H1 (cell line): ENCODE measurements at regions not wholly inside any gene's neighbourhood (a gene's known extent, or its start where the extent isn't known, plus 50 kb on each side); places are given as distances from the start of the nearest gene placed in this dataset.

Source experiments
- CTCF ChIA-PET: fragments of 300-600 bp; sonication (Branson Sonifier 250); formaldehyde crosslinking; loops from one replicate; lab custom pipeline; 2021; ENCODE audit not compliant: partially characterized antibody; lab: Charles Lee
- POLR2A ChIA-PET: fragments of 300-600 bp; sonication (Branson Sonifier 250); formaldehyde crosslinking; loops from one replicate; lab custom pipeline; 2021; ENCODE audit warnings: inconsistent platforms; ENCODE audit not compliant: partially characterized antibody; lab: Charles Lee
- DNase-seq, 2 experiments: peaks; one replicate each; pipeline versions ENCODE4 v3.0.0 to v3.0.0-alpha.2; 2010 to 2022; ENCODE audit warnings: low spot score in 2 of 2, low read depth in 1 of 2, mixed read lengths in 1 of 2
- FAIRE-seq: peaks from 2 replicates; lab custom pipeline; 2011; peaks lifted over from hg19 to GRCh38; lab: Jason Lieb, UNC
- H2AFZ ChIP-seq: 2 replicates; pipeline ENCODE4 v1.8.1; 2012; ENCODE audit warnings: low read length, inconsistent platforms
- H2AK5ac ChIP-seq: 2 replicates; pipeline ENCODE4 v1.6.1; 2013; ENCODE audit warnings: low read depth, low read length
- H2BK120ac ChIP-seq: replicated peaks from 2 replicates; pipeline ENCODE3; 2013; ENCODE audit warnings: low read depth, low read length, inconsistent platforms
- H2BK12ac ChIP-seq: 2 replicates; pipeline ENCODE4 v1.6.1; 2013; ENCODE audit warnings: low read depth, low read length
- H2BK15ac ChIP-seq: 2 replicates; pipeline ENCODE4 v1.6.1; 2013; ENCODE audit warnings: low read length
- H2BK20ac ChIP-seq: 2 replicates; pipeline ENCODE4 v1.6.1; 2013; ENCODE audit warnings: low read length
- H2BK5ac ChIP-seq: 2 replicates; pipeline ENCODE4 v1.6.1; 2013; ENCODE audit warnings: low read depth, low read length
- H3K14ac ChIP-seq: 2 replicates; pipeline ENCODE4 v1.6.1; 2013; ENCODE audit warnings: inconsistent platforms; ENCODE audit not compliant: insufficient read length
- H3K18ac ChIP-seq: 2 replicates; pipeline ENCODE4 v1.6.1; 2013; ENCODE audit warnings: low read length; ENCODE audit errors: extremely low read depth
- H3K23ac ChIP-seq: 2 replicates; pipeline ENCODE4 v1.6.1; 2013; ENCODE audit warnings: inconsistent platforms; ENCODE audit not compliant: insufficient read length
- H3K23me2 ChIP-seq: 2 replicates; pipeline ENCODE4 v1.6.1; 2013; ENCODE audit warnings: low read depth, low read length
- H3K27ac ChIP-seq: 2 replicates; pipeline ENCODE4 v1.6.1; 2011; ENCODE audit warnings: low read depth, low read length, inconsistent platforms
- H3K27me3 ChIP-seq, 4 experiments: replicated peaks in 1 of 4; 1 replicate in 1 of 4; 2 replicates in 3 of 4; pipeline versions ENCODE4 v1.6.1 to v1.8.1; 2011 to 2013; ENCODE audit warnings: low read length in 3 of 4, mild to moderate bottlenecking in 3 of 4, inconsistent platforms in 2 of 4, mixed read lengths in 2 of 4, moderate library complexity in 1 of 4; ENCODE audit not compliant: control insufficient read depth in 3 of 4, insufficient read depth in 3 of 4; ENCODE audit errors: extremely low read depth in 1 of 4
- H3K36me3 ChIP-seq, 4 experiments: 2 replicates each; pipeline versions ENCODE4 v1.6.1 to v1.8.1; 2011 to 2013; ENCODE audit warnings: mild to moderate bottlenecking in 4 of 4, low read length in 3 of 4, moderate library complexity in 2 of 4, control low read depth in 1 of 4, inconsistent platforms in 1 of 4; ENCODE audit not compliant: insufficient read depth in 4 of 4, control insufficient read depth in 2 of 4
- H3K4ac ChIP-seq: replicated peaks from 2 replicates; pipeline ENCODE3; 2013; ENCODE audit warnings: low read length, low read depth, mixed read lengths, inconsistent platforms; ENCODE audit not compliant: insufficient read length
- H3K4me1 ChIP-seq, 4 experiments: replicated peaks in 1 of 4; 1 replicate in 1 of 4; 2 replicates in 3 of 4; pipeline versions ENCODE4 v1.6.1 to v1.8.1; 2011 to 2013; ENCODE audit warnings: low read length in 3 of 4, inconsistent platforms in 2 of 4, mixed read lengths in 1 of 4; ENCODE audit not compliant: insufficient read depth in 4 of 4, control insufficient read depth in 3 of 4
- H3K4me2 ChIP-seq, 2 experiments: 2 replicates each; pipeline versions ENCODE4 v1.6.1 to v1.8.1; 2011 to 2013; ENCODE audit warnings: low read depth in 2 of 2, low read length in 2 of 2, control low read depth in 1 of 2, inconsistent platforms in 1 of 2, mild to moderate bottlenecking in 1 of 2; ENCODE audit not compliant: insufficient read depth in 1 of 2
- H3K4me3 ChIP-seq, 4 experiments: fragments of 200-600, 300-600 bp in 1 of 4; sonication (generic), shearing (Covaris generic), sonication (Bioruptor Twin) in 1 of 4; 2 replicates each; pipeline versions ENCODE4 v1.5.1 to v1.8.1; 2011 to 2016; ENCODE audit warnings: low read length in 4 of 4, low read depth in 3 of 4, control low read depth in 2 of 4, inconsistent platforms in 2 of 4, mild to moderate bottlenecking in 2 of 4, mixed read lengths in 1 of 4, moderate library complexity in 1 of 4; ENCODE audit not compliant: insufficient read depth in 2 of 4; ENCODE audit errors: extremely low read depth in 1 of 4
- H3K56ac ChIP-seq: replicated peaks from 2 replicates; pipeline ENCODE3; 2013; ENCODE audit warnings: low read depth, mild to moderate bottlenecking, mixed read lengths, low read length, inconsistent platforms; ENCODE audit not compliant: insufficient read length
- H3K79me1 ChIP-seq: 2 replicates; pipeline ENCODE4 v1.6.1; 2013; ENCODE audit warnings: low read depth, low read length, control low read depth
- H3K79me2 ChIP-seq, 2 experiments: 2 replicates each; pipeline versions ENCODE4 v1.6.1 to v1.8.1; 2012 to 2013; ENCODE audit warnings: low read length in 2 of 2, mild to moderate bottlenecking in 2 of 2, inconsistent platforms in 1 of 2; ENCODE audit not compliant: insufficient read depth in 2 of 2, control insufficient read depth in 1 of 2
- H3K9ac ChIP-seq, 4 experiments: replicated peaks in 1 of 4; 1 replicate in 1 of 4; 2 replicates in 3 of 4; pipeline versions ENCODE4 v1.6.1 to v1.8.1; 2011 to 2013; ENCODE audit warnings: low read depth in 3 of 4, low read length in 3 of 4, control low read depth in 2 of 4, mild to moderate bottlenecking in 2 of 4, moderate library complexity in 2 of 4, inconsistent platforms in 1 of 4; ENCODE audit errors: extremely low read depth in 1 of 4
- H3K9me3 ChIP-seq, 2 experiments: 2 replicates each; pipeline versions ENCODE4 v1.6.1 to v1.8.1; 2012 to 2013; ENCODE audit warnings: mild to moderate bottlenecking in 2 of 2, moderate library complexity in 2 of 2, control low read depth in 1 of 2, inconsistent platforms in 1 of 2, low read depth in 1 of 2, low read length in 1 of 2, mixed read lengths in 1 of 2; ENCODE audit not compliant: insufficient read depth in 2 of 2
- H4K20me1 ChIP-seq, 2 experiments: replicated peaks in 1 of 2; 2 replicates each; pipeline versions ENCODE3 to v1.8.1; 2011 to 2013; ENCODE audit warnings: inconsistent platforms in 2 of 2, low read length in 2 of 2, mild to moderate bottlenecking in 1 of 2; ENCODE audit not compliant: insufficient read depth in 2 of 2, control insufficient read depth in 1 of 2
- H4K5ac ChIP-seq: 2 replicates; pipeline ENCODE4 v1.6.1; 2013; ENCODE audit warnings: low read length, low read depth, mixed read lengths, inconsistent platforms; ENCODE audit not compliant: insufficient read length
- H4K8ac ChIP-seq: 2 replicates; pipeline ENCODE4 v1.8.0; 2013; ENCODE audit warnings: mild to moderate bottlenecking, moderate library complexity, low read length, inconsistent platforms; ENCODE audit not compliant: insufficient read depth; ENCODE audit errors: extremely low read depth
- H4K91ac ChIP-seq: replicated peaks from 2 replicates; pipeline ENCODE3; 2013; ENCODE audit warnings: low read length, mixed read lengths, inconsistent platforms; ENCODE audit not compliant: insufficient read length
- ATF3 ChIP-seq: IDR thresholded peaks from 2 replicates; pipeline ENCODE4 v1.6.1; 2011; ENCODE audit warnings: low read depth, mild to moderate bottlenecking, low read length; ENCODE audit not compliant: insufficient read depth
- CBX5 ChIP-seq: fragments of 300-800, 300-1000 bp; sonication (generic); IDR thresholded peaks from 2 replicates; pipeline ENCODE4 v1.7.1; 2016; ENCODE audit warnings: antibody characterized with exemption, low read length, low read depth
- CTBP2 ChIP-seq: IDR thresholded peaks from 2 replicates; pipeline ENCODE4 v1.7.0; 2011; ENCODE audit warnings: borderline replicate concordance, mild to moderate bottlenecking, moderate library complexity, mixed read lengths, low read length; ENCODE audit not compliant: insufficient read depth, insufficient read length
- E2F6 ChIP-seq: IDR thresholded peaks from 2 replicates; pipeline ENCODE4 v1.6.1; 2012; ENCODE audit warnings: inconsistent platforms
- EP300 ChIP-seq, 2 experiments: IDR thresholded peaks; 1 replicate in 1 of 2; 2 replicates in 1 of 2; pipeline ENCODE4 v1.6.1; 2011 to 2012; ENCODE audit warnings: low read depth in 2 of 2, low read length in 2 of 2, mild to moderate bottlenecking in 2 of 2, borderline replicate concordance in 1 of 2, inconsistent platforms in 1 of 2, moderate library complexity in 1 of 2
- FOSL1 ChIP-seq: IDR thresholded peaks from 2 replicates; pipeline ENCODE4 v1.6.1; 2011; ENCODE audit warnings: mild to moderate bottlenecking, low read depth, low read length, moderate library complexity; ENCODE audit not compliant: insufficient read depth
- JUN ChIP-seq: IDR thresholded peaks from 2 replicates; pipeline ENCODE4 v1.6.1; 2011; ENCODE audit warnings: low read depth, mild to moderate bottlenecking, improper control_type of control experiment, low read length
- NANOG ChIP-seq: IDR thresholded peaks from 2 replicates; pipeline ENCODE4 v1.6.1; 2011; ENCODE audit warnings: low read length, low read depth, mild to moderate bottlenecking, inconsistent platforms; ENCODE audit not compliant: insufficient read depth, poor library complexity, severe bottlenecking
- RAD21 ChIP-seq, 2 experiments: IDR thresholded peaks in 1 of 2; conservative IDR thresholded peaks in 1 of 2; 2 replicates each; pipeline ENCODE4 v1.6.1; 2011; ENCODE audit warnings: low read depth in 2 of 2, low read length in 2 of 2, improper control_type of control experiment in 1 of 2, inconsistent platforms in 1 of 2, mild to moderate bottlenecking in 1 of 2, moderate library complexity in 1 of 2
- SIX5 ChIP-seq: IDR thresholded peaks from 2 replicates; pipeline ENCODE4 v1.6.1; 2011; ENCODE audit warnings: mild to moderate bottlenecking, low read depth, low read length
- WGBS, 2 experiments: shearing (Covaris generic) in 1 of 2; methylation state at CpG; one replicate each; pipeline versions ENCODE4 v1.1.6 to v1.1.7; 2013 to 2015; ENCODE audit warnings: low lambda C conversion rate in 2 of 2, mixed read lengths in 2 of 2, inconsistent platforms in 1 of 2, low coverage in 1 of 2, missing lambda C conversion rate in 1 of 2; ENCODE audit not compliant: insufficient replicate concordance in 2 of 2, insufficient coverage in 1 of 2, insufficient read length in 1 of 2; ENCODE audit errors: extremely low coverage in 1 of 2, missing lambda C conversion rate in 1 of 2; 5-methylcytosine and 5-hydroxymethylcytosine counted together

DNA sequence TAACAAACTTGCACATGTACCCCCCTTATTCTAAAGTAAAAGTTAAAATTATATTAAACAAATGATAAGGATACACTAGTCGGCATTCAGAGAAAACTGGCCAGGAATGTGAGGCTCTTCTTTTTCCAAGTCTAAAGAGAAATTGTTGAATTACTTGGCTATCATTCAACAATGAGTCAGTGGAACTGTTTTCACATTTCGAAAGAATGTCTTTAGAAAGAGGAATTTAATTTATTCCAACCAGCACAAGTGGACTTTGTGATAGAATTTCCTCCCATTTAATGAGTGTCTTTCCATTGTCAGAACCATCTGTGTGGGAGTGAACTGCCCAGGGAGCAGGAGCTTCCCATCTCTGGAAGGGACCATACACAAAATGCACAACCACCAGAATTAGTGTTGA, 792.2 kb downstream of the EPHA4 start:
- Histone ChIP-seq H3K14ac (no peak overlapping the region), H4K91ac (no peak overlapping the region), H3K23ac (no peak overlapping the region), H3K4me2 (no peak overlapping the region), H4K20me1 (no peaks in the 10 kb centered on the region), H2BK12ac (no peak overlapping the region), H3K23me2 (no peaks in the 10 kb centered on the region), H2BK120ac (no peak overlapping the region), H3K4me1 (peaks cover 0 to 3% (median 0%) of the 10 kb centered on the region in 4 experiments; a peak in 2 of 7 replicates), H3K18ac (no peak overlapping the region), H3K27me3 (peaks cover 2 to 6% (median 4%) of the 10 kb centered on the region in 4 experiments; a peak in 4 of 7 replicates), H3K36me3 (no peaks in the 10 kb centered on the region), H3K4me3 (no peak overlapping the region), H3K79me1 (no peaks in the 10 kb centered on the region), H3K4ac (no peak overlapping the region), H2AFZ (no peak overlapping the region), H3K79me2 (no peaks in the 10 kb centered on the region), H4K5ac (no peak overlapping the region), H4K8ac (no peak overlapping the region), H2BK15ac (no peak overlapping the region), H2BK20ac (no peak overlapping the region), H2AK5ac (no peak overlapping the region), H3K9ac (no peak overlapping the region), H3K27ac (no peak overlapping the region), H3K56ac (no peak overlapping the region), H3K9me3 (0 out of 4 replicates have a peak, but pooled peaks cover 0 to 3% of the 10 kb centered on the region in 2 experiments), H2BK5ac (no peak overlapping the region)
- FAIRE-seq: no peak
- ChIA-PET POLR2A (no interaction called here), CTCF (no interaction called here)
- TF ChIP-seq JUN: no peak
- TF ChIP-seq NANOG: no peak
- TF ChIP-seq RAD21 (IDR thresholded peaks at IDR 0.05 in 1 of 2, conservative IDR thresholded peaks at IDR 0.05 in 1 of 2; ENCODE audit: low read depth in 2 of 2, low read length in 2 of 2): no peak
- no peak for TF ChIP-seq EP300 (IDR thresholded peaks at IDR 0.05; ENCODE audit: borderline replicate concordance in 1 of 2, low read depth in 2 of 2, low read length in 2 of 2)
- TF ChIP-seq FOSL1: no peak
- no peak for TF ChIP-seq SIX5
- TF ChIP-seq E2F6: no peak
- no peak for TF ChIP-seq CTBP2
- TF ChIP-seq CBX5: no peak
- TF ChIP-seq ATF3: no peak
- WGBS, 2 experiments: 93% methylated on average over 2 of the region's 2 CpGs; no CpG with 5 or more reads in 1 of the 2 experiments
- no peak for DNase-seq
